Stimulated activated effector memory CD8-positive, alpha-beta T cell treated with anti-CD3 and anti-CD28 coated beads, Interleukin-12 subunit alpha, Interleukin-12 subunit beta, amount 100 ng/mL, for 72 hours (primary cell): ENCODE measurements at regions not wholly inside any gene's neighbourhood (a gene's known extent, or its start where the extent isn't known, plus 50 kb on each side); places are given as distances from the start of the nearest gene placed in this dataset.

Source experiments
- ATAC-seq: fragments of 150-1000 bp; cut with Tn5 transposase; 2 replicates; pipeline ENCODE4 v1.10.0; 2021
- DNase-seq, 2 donors: peaks; one replicate each; pipeline ENCODE4 v3.0.0; 2021 to 2022; ENCODE audit warnings: low spot score in 2 of 2
- H3K27ac Mint-ChIP-seq: one replicate; pipeline ENCODE4 v1.8.0; 2022; ENCODE audit warnings: mild to moderate bottlenecking, mixed read lengths
- H3K36me3 Mint-ChIP-seq: one replicate; pipeline ENCODE4 v1.8.0; 2022; ENCODE audit warnings: mild to moderate bottlenecking, mixed read lengths
- H3K4me1 Mint-ChIP-seq: one replicate; pipeline ENCODE4 v1.8.0; 2022; ENCODE audit warnings: mixed read lengths
- H3K4me3 Mint-ChIP-seq: one replicate; pipeline ENCODE4 v1.8.0; 2022; ENCODE audit warnings: mild to moderate bottlenecking, mixed read lengths
- H3K9me3 Mint-ChIP-seq: one replicate; pipeline ENCODE4 v1.8.0; 2022; ENCODE audit warnings: mixed read lengths

GRCh38 chr14:55734731-55735130, 154.7 kb downstream of the KTN1 start:
- ATAC-seq (no peak), DNase-seq (no peak)
- Mint-ChIP-seq H3K4me3 (no peak overlapping the region), H3K4me1 (no peaks in the 10 kb centered on the region), H3K9me3 (peaks cover 6% of the 10 kb centered on the region), H3K36me3 (no peaks in the 10 kb centered on the region), H3K27ac (no peak overlapping the region)

DNA sequence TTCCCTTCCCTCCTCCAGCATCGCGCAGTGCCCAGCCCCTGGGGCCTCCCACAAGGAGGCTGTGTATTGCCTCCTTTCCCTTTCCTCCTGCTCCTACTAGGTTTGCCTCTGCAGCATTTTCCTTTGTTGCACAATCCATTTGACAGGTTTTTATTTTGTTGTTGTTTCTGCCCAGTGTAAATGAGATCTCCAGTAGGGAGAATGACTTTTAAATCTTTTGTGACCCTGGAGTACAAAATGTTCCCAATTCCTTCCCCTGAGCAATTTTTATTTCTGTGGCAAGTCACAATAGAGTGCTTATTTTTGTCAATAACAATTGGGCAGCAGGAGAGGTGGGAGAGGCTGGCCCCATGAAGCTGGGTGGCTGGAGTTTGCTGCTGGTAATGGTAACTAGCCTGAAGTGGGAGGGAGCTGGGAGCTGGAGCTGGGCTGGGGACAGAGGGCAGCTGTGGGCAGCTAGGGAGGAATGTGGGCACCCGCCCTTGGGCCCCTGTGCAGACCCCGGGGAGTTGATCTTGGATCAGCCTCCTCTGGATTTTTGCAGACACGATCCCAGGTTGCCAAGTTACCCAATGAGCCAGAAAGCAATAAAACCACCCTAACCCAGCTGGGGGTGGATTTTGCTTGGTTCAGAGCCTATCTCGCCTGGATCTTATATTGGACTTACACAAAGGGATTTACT, 160.1 kb downstream of the KTN1 start:
- H3K4me1 Mint-ChIP-seq, result no peaks in the 10 kb centered on the region
- no peaks in the 10 kb centered on the region for H3K36me3 Mint-ChIP-seq
- H3K9me3 Mint-ChIP-seq, result peaks cover 6% of the 10 kb centered on the region
- H3K27ac Mint-ChIP-seq, result peak overlapping the region; percentile 67
- ATAC-seq (no peak), DNase-seq (no peak)
- H3K4me3 Mint-ChIP-seq, result no peak overlapping the region

DNA sequence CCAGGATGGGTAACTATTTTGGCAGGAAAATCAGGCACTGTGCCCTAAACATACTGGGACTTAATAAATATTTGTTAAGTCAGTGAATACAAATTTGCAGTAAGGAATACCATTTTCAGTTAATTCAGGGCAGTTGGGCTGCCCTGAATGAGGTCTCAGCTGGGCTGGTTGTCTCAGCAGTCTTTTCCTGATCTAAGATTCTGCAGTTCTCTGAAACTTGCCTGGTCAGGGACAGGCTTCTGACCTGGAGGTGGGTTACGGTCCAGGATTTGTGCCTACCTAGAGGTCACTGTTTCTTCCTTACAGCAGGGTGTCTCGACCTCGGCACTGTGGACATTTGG, 160.6 kb downstream of the KTN1 start:
- H3K4me1 Mint-ChIP-seq, result no peaks in the 10 kb centered on the region
- no peak overlapping the region for H3K4me3 Mint-ChIP-seq
- peak overlapping the region; percentile 67 for H3K27ac Mint-ChIP-seq
- H3K9me3 Mint-ChIP-seq, result peaks cover 6% of the 10 kb centered on the region
- no peaks in the 10 kb centered on the region for H3K36me3 Mint-ChIP-seq
- no peak for ATAC-seq
- DNase-seq, result no peak

DNA sequence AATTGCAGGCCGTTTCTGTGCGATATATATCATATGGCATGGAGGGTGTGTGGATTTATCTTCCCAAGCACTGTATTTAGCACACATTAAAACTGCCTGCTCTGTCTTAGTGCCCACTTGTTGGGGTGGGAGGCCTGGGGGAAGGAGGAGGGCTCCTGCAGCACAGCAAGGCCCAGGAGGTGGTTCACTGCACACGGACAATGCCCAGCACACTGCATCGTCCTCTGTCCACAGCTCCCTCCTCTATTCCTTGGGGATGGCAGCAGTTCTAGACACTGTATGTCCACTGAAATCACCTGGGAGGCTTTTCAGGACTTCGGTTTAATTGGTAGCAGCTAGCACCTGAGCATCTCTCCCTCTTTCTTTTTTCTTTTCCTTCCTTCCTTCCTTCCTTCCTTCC, 161.2 kb downstream of the KTN1 start:
- Mint-ChIP-seq H3K4me1 (no peaks in the 10 kb centered on the region), H3K27ac (no peak overlapping the region), H3K36me3 (no peaks in the 10 kb centered on the region), H3K4me3 (no peak overlapping the region), H3K9me3 (peaks cover 5% of the 10 kb centered on the region)
- ATAC-seq, result no peak
- no peak for DNase-seq

DNA sequence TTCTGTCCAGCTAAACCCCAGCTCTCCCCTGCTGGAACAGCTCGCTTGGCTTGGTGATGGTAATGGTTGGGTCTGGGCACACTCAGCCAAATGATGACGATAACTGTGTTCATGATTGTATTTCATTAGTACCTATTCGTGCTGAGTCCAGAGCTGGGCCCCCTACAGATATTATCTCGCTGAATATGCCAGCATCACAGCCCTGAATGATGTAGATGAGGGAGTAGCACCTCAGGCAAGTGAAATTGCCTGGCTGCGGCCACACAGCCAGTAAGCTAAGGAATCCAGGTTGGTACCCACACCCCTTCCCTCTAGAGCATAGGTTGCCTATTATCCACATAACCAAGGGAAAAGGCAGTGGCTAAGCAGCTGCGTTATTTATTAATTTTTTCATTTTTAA, 163.5 kb downstream of the KTN1 start:
- no peak overlapping the region for H3K27ac Mint-ChIP-seq
- no peak overlapping the region for H3K4me3 Mint-ChIP-seq
- no peaks in the 10 kb centered on the region for H3K36me3 Mint-ChIP-seq
- H3K4me1 Mint-ChIP-seq, result no peaks in the 10 kb centered on the region
- H3K9me3 Mint-ChIP-seq, result no peaks in the 10 kb centered on the region
- DNase-seq (no peak), ATAC-seq (no peak)

DNA sequence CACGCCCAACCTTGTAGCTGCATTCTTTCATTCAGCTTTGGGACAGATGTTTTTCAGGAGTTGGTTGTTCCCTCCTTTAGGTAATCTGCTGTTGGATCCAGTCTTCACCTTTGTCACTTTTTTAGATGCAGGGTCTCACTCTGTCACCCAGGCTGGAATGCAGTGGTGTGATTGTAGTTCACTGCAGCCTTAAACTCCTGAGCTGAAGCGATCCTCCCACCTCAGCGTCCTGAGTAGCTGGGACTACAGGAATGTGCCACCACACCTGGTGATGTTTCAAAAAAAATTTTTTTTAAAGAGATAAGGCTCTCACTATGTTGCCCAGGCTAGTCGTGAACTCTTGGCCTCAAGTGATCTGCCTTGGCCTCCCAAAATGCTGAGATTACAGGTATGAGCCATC, 164.3 kb downstream of the KTN1 start:
- ATAC-seq (no peak), DNase-seq (no peak)
- H3K27ac Mint-ChIP-seq, result no peak overlapping the region
- H3K4me3 Mint-ChIP-seq, result no peak overlapping the region
- no peaks in the 10 kb centered on the region for H3K4me1 Mint-ChIP-seq
- H3K36me3 Mint-ChIP-seq, result no peaks in the 10 kb centered on the region
- H3K9me3 Mint-ChIP-seq, result no peaks in the 10 kb centered on the region

DNA sequence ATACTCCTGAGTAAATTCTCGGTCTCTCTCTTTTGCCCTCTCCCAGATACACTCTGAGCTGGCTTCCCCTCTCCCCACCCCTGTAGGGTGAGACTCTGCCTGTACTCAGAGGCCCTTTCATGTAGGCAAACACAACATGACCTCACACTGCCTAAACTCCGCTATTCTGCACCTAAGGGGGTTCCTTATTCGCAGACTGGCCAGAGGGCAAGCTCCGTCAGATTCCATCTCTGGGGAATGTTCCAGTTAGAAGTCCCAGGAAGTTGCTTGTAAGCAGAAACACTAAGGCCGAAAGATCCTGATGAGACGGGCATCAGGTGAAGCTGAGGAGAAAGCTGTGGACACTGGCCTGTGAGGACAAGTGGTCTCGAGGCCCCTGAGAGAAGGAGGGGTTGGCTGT, 165.9 kb downstream of the KTN1 start:
- no peaks in the 10 kb centered on the region for H3K4me1 Mint-ChIP-seq
- no peak overlapping the region for H3K27ac Mint-ChIP-seq
- H3K4me3 Mint-ChIP-seq, result no peak overlapping the region
- ATAC-seq (no peak), DNase-seq (no peak)
- no peaks in the 10 kb centered on the region for H3K9me3 Mint-ChIP-seq
- no peaks in the 10 kb centered on the region for H3K36me3 Mint-ChIP-seq

DNA sequence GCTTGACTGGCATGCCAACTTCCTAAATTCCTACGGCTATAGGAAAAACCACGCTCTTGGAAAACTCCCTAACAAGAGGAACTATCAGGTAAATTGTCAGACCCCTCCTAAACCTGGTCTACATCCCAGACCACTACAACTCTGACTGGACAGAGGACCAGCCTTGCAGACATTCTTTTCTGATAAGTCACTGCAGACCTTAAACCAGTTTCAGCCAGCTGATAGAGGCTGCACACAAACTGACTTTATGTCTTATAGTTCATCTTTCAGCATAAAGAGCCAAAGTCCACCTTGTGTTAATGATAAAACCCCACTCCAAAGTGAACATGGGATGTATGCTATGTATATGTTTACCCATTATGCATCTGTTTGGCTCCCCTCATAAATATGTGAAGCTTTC, 166.6 kb downstream of the KTN1 start:
- no peak overlapping the region for H3K4me3 Mint-ChIP-seq
- H3K9me3 Mint-ChIP-seq, result no peaks in the 10 kb centered on the region
- no peak for DNase-seq
- H3K36me3 Mint-ChIP-seq, result no peaks in the 10 kb centered on the region
- no peak for ATAC-seq
- H3K4me1 Mint-ChIP-seq, result no peaks in the 10 kb centered on the region
- no peak overlapping the region for H3K27ac Mint-ChIP-seq

GRCh38 chr14:55747186-55747585, 167.2 kb downstream of the KTN1 start:
- Mint-ChIP-seq H3K4me1 (no peaks in the 10 kb centered on the region), H3K9me3 (no peaks in the 10 kb centered on the region), H3K4me3 (no peak overlapping the region), H3K36me3 (no peaks in the 10 kb centered on the region), H3K27ac (no peak overlapping the region)
- no peak for DNase-seq
- ATAC-seq, result no peak

GRCh38 chr14:55749201-55749812, 169.3 kb downstream of the KTN1 start:
- Mint-ChIP-seq H3K4me1 (no peaks in the 10 kb centered on the region), H3K4me3 (no peak overlapping the region), H3K27ac (no peak overlapping the region), H3K36me3 (no peaks in the 10 kb centered on the region), H3K9me3 (no peaks in the 10 kb centered on the region)
- ATAC-seq (no peak), DNase-seq (no peak)

DNA sequence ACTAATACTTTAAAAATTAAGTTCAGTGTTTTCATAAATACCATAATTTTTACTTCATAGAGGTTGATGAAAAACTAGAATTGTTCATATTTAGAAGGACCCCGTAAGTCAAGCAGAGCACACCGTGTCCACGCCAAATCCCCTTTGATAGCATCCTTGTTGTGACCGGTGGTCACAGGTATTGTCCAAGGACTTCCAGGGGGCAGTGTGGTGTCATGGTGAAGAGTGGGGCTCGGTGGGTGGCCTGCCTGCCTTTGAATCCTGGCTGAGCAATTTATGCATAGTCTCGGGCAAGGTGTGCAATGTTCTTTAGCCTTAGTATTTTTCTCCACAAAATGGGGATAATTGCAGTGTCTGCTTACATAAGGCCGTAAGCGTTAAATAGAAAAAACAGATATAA, 169.9 kb downstream of the KTN1 start:
- H3K4me3 Mint-ChIP-seq, result no peak overlapping the region
- H3K36me3 Mint-ChIP-seq, result no peaks in the 10 kb centered on the region
- no peak for ATAC-seq
- no peak for DNase-seq
- no peaks in the 10 kb centered on the region for H3K9me3 Mint-ChIP-seq
- H3K4me1 Mint-ChIP-seq, result no peaks in the 10 kb centered on the region
- H3K27ac Mint-ChIP-seq, result no peak overlapping the region

DNA sequence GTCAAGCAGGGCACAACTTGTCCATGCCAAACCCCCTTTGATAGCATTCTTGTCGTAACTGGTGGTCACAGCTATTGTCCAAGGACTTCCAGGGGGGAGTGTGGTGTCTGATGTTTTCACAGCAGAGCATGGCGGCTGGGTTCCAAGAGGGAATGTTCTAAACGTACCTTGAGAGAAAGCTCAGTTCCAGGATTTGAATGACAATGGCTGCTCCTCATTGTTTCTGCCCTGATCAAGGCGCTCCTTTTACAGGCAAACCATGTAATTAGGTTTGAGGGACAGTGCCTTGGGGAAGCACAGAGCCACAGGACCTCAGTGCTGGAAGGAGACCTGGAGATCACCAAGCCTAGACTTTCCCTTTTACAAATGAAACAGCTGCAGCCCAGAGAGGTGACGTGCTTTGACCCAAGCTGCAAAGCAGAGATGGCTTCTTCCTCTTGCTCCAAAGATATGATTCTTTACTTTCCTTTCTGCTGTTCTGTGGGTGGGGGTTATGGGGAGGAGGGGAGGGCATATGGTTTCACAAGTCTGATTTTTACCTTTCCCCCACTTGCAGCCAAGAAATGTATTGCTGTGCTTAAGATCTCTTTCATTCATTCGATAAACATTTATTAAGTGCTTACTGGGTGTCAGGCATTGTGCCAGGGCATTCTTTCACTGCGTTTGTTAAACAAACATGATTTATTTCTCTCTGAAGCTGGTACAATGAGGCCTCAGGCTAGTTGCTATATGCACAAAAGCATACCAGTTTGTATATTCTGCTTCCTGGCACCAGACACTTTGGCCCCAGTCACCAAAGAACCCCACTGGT, 172.8 kb downstream of the KTN1 start:
- Mint-ChIP-seq H3K4me1 (no peaks in the 10 kb centered on the region), H3K36me3 (no peaks in the 10 kb centered on the region), H3K27ac (no peak overlapping the region), H3K9me3 (no peaks in the 10 kb centered on the region), H3K4me3 (no peak overlapping the region)
- DNase-seq, result no peak
- ATAC-seq, result no peak

DNA sequence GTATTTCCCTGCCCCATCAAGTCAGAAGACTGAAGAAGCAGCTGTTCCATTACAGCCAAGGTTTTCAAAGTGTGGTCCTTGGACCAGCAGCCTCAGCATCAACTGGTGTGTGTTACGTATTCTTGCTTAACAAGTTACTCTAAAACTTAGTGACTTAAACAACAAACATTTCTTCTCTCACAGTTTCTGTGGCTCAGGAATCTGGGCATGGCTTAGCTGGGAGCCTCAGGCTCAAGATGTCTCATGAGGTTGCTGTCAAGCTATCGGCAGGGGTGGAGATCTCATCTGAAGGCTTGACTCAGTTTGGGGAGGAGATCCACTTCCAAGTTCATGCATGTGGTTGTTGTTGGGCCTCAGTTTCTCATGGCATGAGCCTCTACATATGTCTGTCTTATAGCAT, 174.5 kb downstream of the KTN1 start:
- H3K36me3 Mint-ChIP-seq, result no peaks in the 10 kb centered on the region
- H3K27ac Mint-ChIP-seq, result no peak overlapping the region
- ATAC-seq (no peak), DNase-seq (no peak)
- no peaks in the 10 kb centered on the region for H3K4me1 Mint-ChIP-seq
- no peak overlapping the region for H3K4me3 Mint-ChIP-seq
- H3K9me3 Mint-ChIP-seq, result no peaks in the 10 kb centered on the region

- Mint-ChIP-seq H3K27ac (no peak overlapping the region), H3K36me3 (no peaks in the 10 kb centered on the region), H3K4me1 (no peaks in the 10 kb centered on the region), H3K9me3 (no peaks in the 10 kb centered on the region), H3K4me3 (no peak overlapping the region)
- ATAC-seq, result no peak
- DNase-seq, result no peak
These were observed 174.9 kb downstream of the KTN1 start for GRCh38 chr14:55754871-55755270.

GRCh38 chr14:55756078-55756477, 176.1 kb downstream of the KTN1 start:
- no peaks in the 10 kb centered on the region for H3K36me3 Mint-ChIP-seq
- no peaks in the 10 kb centered on the region for H3K4me1 Mint-ChIP-seq
- H3K9me3 Mint-ChIP-seq, result no peaks in the 10 kb centered on the region
- no peak for DNase-seq
- H3K4me3 Mint-ChIP-seq, result no peak overlapping the region
- H3K27ac Mint-ChIP-seq, result no peak overlapping the region
- no peak for ATAC-seq

GRCh38 chr14:55756557-55756956, 176.6 kb downstream of the KTN1 start:
- DNase-seq, result no peak
- no peaks in the 10 kb centered on the region for H3K9me3 Mint-ChIP-seq
- no peak overlapping the region for H3K4me3 Mint-ChIP-seq

More at GRCh38 chr14:55756557-55756956, 176.6 kb downstream of the KTN1 start:
- no peak for ATAC-seq
- no peak overlapping the region for H3K27ac Mint-ChIP-seq
- H3K36me3 Mint-ChIP-seq, result no peaks in the 10 kb centered on the region
- H3K4me1 Mint-ChIP-seq, result peaks cover 2% of the 10 kb centered on the region
